Stomach (tissue), 8 donors: ENCODE measurements at regions not wholly inside any gene's neighbourhood (a gene's known extent, or its start where the extent isn't known, plus 50 kb on each side); places are given as distances from the start of the nearest gene placed in this dataset.

ENCODE experiments used
- DNase-seq, 2 donors: peaks; one replicate each; pipeline versions ENCODE4 v3.0.0 to v3.0.0-alpha.2; 2013 to 2019
- H3K27ac ChIP-seq, 5 donors: fragments of 200-600 bp in 4 of 5; sonication (generic) in 4 of 5; one replicate each; pipeline ENCODE4 v1.5.1; 2013 to 2019; ENCODE audit warnings: mild to moderate bottlenecking in 1 of 5, moderate library complexity in 1 of 5
- H3K27me3 ChIP-seq, 3 donors: fragments of 200-600 bp; sonication (generic); one replicate each; pipeline ENCODE4 v1.5.1; 2017 to 2019; ENCODE audit warnings: mixed run types in 1 of 3
- H3K36me3 ChIP-seq, 4 donors: fragments of 200-600 bp; sonication (generic); 1 replicate in 3 of 4; 2 replicates in 1 of 4; pipeline ENCODE4 v1.5.1; 2016 to 2019
- H3K4me1 ChIP-seq, 4 donors: fragments of 200-600 bp; sonication (generic); one replicate each; pipeline ENCODE4 v1.5.1; 2016 to 2019
- H3K4me3 ChIP-seq, 4 donors: fragments of 200-600 bp; sonication (generic) in 3 of 4; one replicate each; pipeline ENCODE4 v1.5.1; 2016 to 2019; ENCODE audit warnings: mild to moderate bottlenecking in 1 of 4
- H3K9me3 ChIP-seq, 4 donors: fragments of 200-600 bp; sonication (generic); one replicate each; pipeline ENCODE4 v1.5.1; 2016 to 2019
- CTCF ChIP-seq, 7 experiments: fragments of 450-650 bp in 4 of 7; fragments of 200-600 bp in 3 of 7; sonication (generic) in 3 of 7; IDR thresholded peaks; one replicate each; pipeline ENCODE4 v1.5.1; 2016 to 2019; ENCODE audit warnings: antibody characterized with exemption in 7 of 7, control low read depth in 2 of 7, mild to moderate bottlenecking in 1 of 7
- EP300 ChIP-seq: sonication (generic); formaldehyde crosslinking; IDR thresholded peaks from one replicate; pipeline ENCODE4 v1.6.1; 2017; ENCODE audit warnings: antibody characterized with exemption
- POLR2A ChIP-seq, 4 donors: fragments of 450-650 bp; IDR thresholded peaks; one replicate each; pipeline ENCODE4 v1.6.1; 2016; ENCODE audit warnings: antibody characterized with exemption in 4 of 4, control low read depth in 2 of 4, mild to moderate bottlenecking in 1 of 4, moderate library complexity in 1 of 4
- POLR2AphosphoS5 ChIP-seq, 3 donors: sonication (generic); formaldehyde crosslinking; IDR thresholded peaks; one replicate each; pipeline ENCODE4 v1.6.1; 2016; ENCODE audit warnings: antibody characterized with exemption in 3 of 3
- WGBS, 5 donors: extraction: QIAGEN DNeasy Blood & Tissue Kit in 3 of 5; methylation state at CpG; one replicate each; pipeline versions ENCODE4 v1.1.5 to v1.1.7; 2013 to 2018; 5-methylcytosine and 5-hydroxymethylcytosine counted together
- intact Hi-C: fragments of 100-400 bp; cut with DNase I; formaldehyde crosslinking; loops from one replicate; pipeline ENCODE4 v1.15.1; 2023; ENCODE audit warnings: low total_unique reads
- donor health status: healthy with polysubstance abuse.
- donor health status: Bipolar disorder and iron deficiency.
- donor health status: healthy.

- no peak overlapping the region for H3K27ac ChIP-seq
- H3K27me3 ChIP-seq, result no peaks in the 10 kb centered on the region
- TF ChIP-seq POLR2AphosphoS5 (IDR thresholded peaks at IDR 0.05) (no peak), CTCF (IDR thresholded peaks at IDR 0.05) (peak in 1 of 7 experiments; percentile 13), POLR2A (IDR thresholded peaks at IDR 0.05) (no peak), EP300 (no peak)
- intact Hi-C loops, result no loop called here
- H3K9me3 ChIP-seq, result no peaks in the 10 kb centered on the region
- no peaks in the 10 kb centered on the region for H3K36me3 ChIP-seq
- H3K4me1 ChIP-seq, result no peaks in the 10 kb centered on the region
- DNase-seq, result peak in 1 of 2 donors; percentile 38
- no peak overlapping the region for H3K4me3 ChIP-seq
- WGBS, 5 donors, result 24 to 54% (median 43%) methylated on average over 2 of the region's 2 CpGs
Measured at GRCh38 chrX:46381630-46382029, 163.6 kb downstream of the ZNF674 start.

GRCh38 chrX:46380148-46380752, 165.0 kb downstream of the ZNF674 start:
- intact Hi-C loops, result no loop called here
- 37 to 63% (median 57%) methylated on average over 3 of the region's 3 CpGs for WGBS, 5 donors
- Histone ChIP-seq H3K27ac (no peak overlapping the region), H3K4me3 (no peak overlapping the region), H3K27me3 (no peaks in the 10 kb centered on the region), H3K4me1 (no peaks in the 10 kb centered on the region), H3K9me3 (no peaks in the 10 kb centered on the region), H3K36me3 (no peaks in the 10 kb centered on the region)
- DNase-seq, result no peak
- TF ChIP-seq CTCF (IDR thresholded peaks at IDR 0.05) (no peak), EP300 (no peak), POLR2A (IDR thresholded peaks at IDR 0.05) (no peak), POLR2AphosphoS5 (IDR thresholded peaks at IDR 0.05) (no peak)

- Histone ChIP-seq H3K27ac (no peak overlapping the region), H3K27me3 (no peaks in the 10 kb centered on the region), H3K36me3 (no peaks in the 10 kb centered on the region), H3K4me3 (no peak overlapping the region), H3K9me3 (no peaks in the 10 kb centered on the region), H3K4me1 (no peaks in the 10 kb centered on the region)
- intact Hi-C loops, result no loop called here
- peak in 1 of 2 donors; percentile 68 for DNase-seq
- 32 to 39% (median 38%) methylated on average over 4 of the region's 4 CpGs for WGBS, 5 donors
- TF ChIP-seq CTCF (IDR thresholded peaks at IDR 0.05), result peak in 2 of 7 experiments; percentile 14 to 20
- TF ChIP-seq POLR2A (IDR thresholded peaks at IDR 0.05), result no peak
Measured at GRCh38 chrX:46376246-46376885, 168.9 kb downstream of the ZNF674 start.

GRCh38 chrX:46375831-46376230, 169.4 kb downstream of the ZNF674 start:
- TF ChIP-seq POLR2A (IDR thresholded peaks at IDR 0.05) (no peak), CTCF (IDR thresholded peaks at IDR 0.05) (no peak), POLR2AphosphoS5 (IDR thresholded peaks at IDR 0.05) (no peak), EP300 (no peak)
- Histone ChIP-seq H3K4me3 (no peak overlapping the region), H3K4me1 (no peaks in the 10 kb centered on the region), H3K27me3 (no peaks in the 10 kb centered on the region), H3K9me3 (no peaks in the 10 kb centered on the region), H3K36me3 (no peaks in the 10 kb centered on the region), H3K27ac (no peak overlapping the region)
- intact Hi-C loops, result no loop called here
- no peak for DNase-seq
- WGBS, 5 donors, result 63 to 90% (median 81%) methylated on average over 3 of the region's 3 CpGs
